ENCODE measurements at regions not wholly inside any gene's neighbourhood (a gene's known extent, or its start where the extent isn't known, plus 50 kb on each side); places are given as distances from the start of the nearest gene placed in this dataset.
A peak's percentile ranks its signal among the peaks of the same experiment; 100 is the strongest.

GRCh38 chr6:27092316-27092692, 155.2 kb upstream of the PRSS16 start:
- no peaks in the 10 kb centered on the region for H3F3A ChIP-seq (ENCODE audit: insufficient read depth, low read length, poor library complexity, severe bottlenecking)
- no peak overlapping the region for H3K4me2 ChIP-seq (ENCODE audit: low read length)
- no peak overlapping the region for H3K27ac ChIP-seq (ENCODE audit: low read length)
- no peak overlapping the region for H2AFZ ChIP-seq (ENCODE audit: low read depth, low read length)
- H3K36me3 ChIP-seq (ENCODE audit: insufficient read depth, low read length), result no peaks in the 10 kb centered on the region
- H3K79me2 ChIP-seq (replicated peaks; ENCODE audit: insufficient read depth, low read length), result no peaks in the 10 kb centered on the region
- no peak overlapping the region for H3K9ac ChIP-seq (ENCODE audit: low read length)
- peaks cover 69% of the 10 kb centered on the region for H3K27me3 ChIP-seq (ENCODE audit: insufficient read depth, low read depth, low read length)
- H3K4me3 ChIP-seq (ENCODE audit: low read length), result peak overlapping the region; percentile 65
- H3K9me2 ChIP-seq (ENCODE audit: insufficient read depth, low read length), result no peaks in the 10 kb centered on the region
- H4K20me1 ChIP-seq (ENCODE audit: insufficient read depth), result no peaks in the 10 kb centered on the region
- no peaks in the 10 kb centered on the region for H3K9me3 ChIP-seq (ENCODE audit: low read length)
- TF ChIP-seq MXI1 (conservative IDR thresholded peaks at IDR 0.05; ENCODE audit: poor library complexity, severe bottlenecking) (no peak), RAD21 (conservative IDR thresholded peaks at IDR 0.05) (no peak), CTCF (IDR thresholded peaks at IDR 0.05; ENCODE audit: poor library complexity, severe bottlenecking) (no peak), SMC3 (conservative IDR thresholded peaks at IDR 0.05; ENCODE audit: poor library complexity) (no peak), TAF1 (IDR thresholded peaks at IDR 0.05; ENCODE audit: low read depth) (no peak), POLR2AphosphoS5 (IDR thresholded peaks at IDR 0.05) (no peak), REST (IDR thresholded peaks at IDR 0.05; ENCODE audit: borderline replicate concordance) (no peak), EP300 (conservative IDR thresholded peaks at IDR 0.05; ENCODE audit: poor library complexity, severe bottlenecking) (no peak), EZH2 (IDR thresholded peaks at IDR 0.05; ENCODE audit: borderline replicate concordance, insufficient read depth, low read length, poor library complexity, severe bottlenecking) (no peak)

- Histone ChIP-seq H3K79me2 (replicated peaks; ENCODE audit: insufficient read depth, low read length) (no peaks in the 10 kb centered on the region), H3K27me3 (ENCODE audit: insufficient read depth, low read depth, low read length) (peaks cover 82% of the 10 kb centered on the region), H3K36me3 (ENCODE audit: insufficient read depth, low read length) (no peaks in the 10 kb centered on the region), H2AFZ (ENCODE audit: low read depth, low read length) (no peak overlapping the region), H3K4me3 (ENCODE audit: low read length) (no peak overlapping the region), H3K9ac (ENCODE audit: low read length) (no peak overlapping the region), H3F3A (ENCODE audit: insufficient read depth, low read length, poor library complexity, severe bottlenecking) (no peaks in the 10 kb centered on the region), H3K4me2 (ENCODE audit: low read length) (no peak overlapping the region), H3K9me2 (ENCODE audit: insufficient read depth, low read length) (no peaks in the 10 kb centered on the region), H3K27ac (ENCODE audit: low read length) (no peak overlapping the region), H4K20me1 (ENCODE audit: insufficient read depth) (no peaks in the 10 kb centered on the region), H3K9me3 (ENCODE audit: low read length) (no peaks in the 10 kb centered on the region)
- TF ChIP-seq RAD21 (conservative IDR thresholded peaks at IDR 0.05) (no peak), CTCF (IDR thresholded peaks at IDR 0.05; ENCODE audit: poor library complexity, severe bottlenecking) (no peak), REST (IDR thresholded peaks at IDR 0.05; ENCODE audit: borderline replicate concordance) (no peak), MXI1 (conservative IDR thresholded peaks at IDR 0.05; ENCODE audit: poor library complexity, severe bottlenecking) (no peak), SMC3 (conservative IDR thresholded peaks at IDR 0.05; ENCODE audit: poor library complexity) (no peak), EP300 (conservative IDR thresholded peaks at IDR 0.05; ENCODE audit: poor library complexity, severe bottlenecking) (no peak), EZH2 (IDR thresholded peaks at IDR 0.05; ENCODE audit: borderline replicate concordance, insufficient read depth, low read length, poor library complexity, severe bottlenecking) (no peak), POLR2AphosphoS5 (IDR thresholded peaks at IDR 0.05) (no peak), TAF1 (IDR thresholded peaks at IDR 0.05; ENCODE audit: low read depth) (no peak)
Measured at GRCh38 chr6:27095914-27096313, 151.6 kb upstream of the PRSS16 start.
